IMR-90 (cell line): ENCODE measurements at regions not wholly inside any gene's neighbourhood (a gene's known extent, or its start where the extent isn't known, plus 50 kb on each side); places are given as distances from the start of the nearest gene placed in this dataset.

ENCODE experiments used
- ATAC-seq: fragments of 200-7000 bp; cut with Tn5 transposase; 2 replicates; pipeline ENCODE4 v1.9.1; 2020; ENCODE audit warnings: low read depth, mild to moderate bottlenecking, moderate library complexity
- BruUV-seq: library from RNA; stranded (reverse); fragments of 400-500 nt; replicated peaks from 2 replicates; lab custom pipeline; 2021; lab: Mats Ljungman, UMichigan
- CTCF ChIA-PET: fragments of 300-600 bp; formaldehyde crosslinking; extraction: SDS; loops from one replicate; lab custom pipeline; 2021; ENCODE audit warnings: antibody characterized with exemption; lab: Yijun Ruan, JAX
- POLR2A ChIA-PET: fragments of 300-600 bp; sonication (Branson Sonifier 250); formaldehyde crosslinking; loops from one replicate; lab custom pipeline; 2022; ENCODE audit warnings: antibody characterized with exemption; ENCODE audit not compliant: unreplicated experiment; lab: Charles Lee
- DNase-seq: peaks from one replicate; pipeline ENCODE4 v3.0.0; 2013
- H2AFZ ChIP-seq: replicated peaks from 2 replicates; pipeline ENCODE3; 2013; ENCODE audit warnings: low read length, mild to moderate bottlenecking; ENCODE audit not compliant: poor library complexity
- H2AK5ac ChIP-seq: 2 replicates; pipeline ENCODE4 v1.6.1; 2013; ENCODE audit warnings: low read depth, low read length, inconsistent platforms
- H2AK9ac ChIP-seq: replicated peaks from 2 replicates; pipeline ENCODE3; 2013; ENCODE audit warnings: mild to moderate bottlenecking, low read depth, low read length, moderate library complexity; ENCODE audit not compliant: poor library complexity
- H2BK120ac ChIP-seq: 2 replicates; pipeline ENCODE4 v1.6.1; 2013; ENCODE audit warnings: low read depth, low read length, inconsistent platforms
- H2BK15ac ChIP-seq: 3 replicates; pipeline ENCODE4 v1.6.1; 2013; ENCODE audit warnings: low read depth, low read length, inconsistent platforms
- H2BK20ac ChIP-seq: 2 replicates; pipeline ENCODE4 v1.6.1; 2013; ENCODE audit warnings: low read depth, mild to moderate bottlenecking, inconsistent platforms, low read length, moderate library complexity
- H2BK5ac ChIP-seq: 2 replicates; pipeline ENCODE4 v1.6.1; 2013; ENCODE audit warnings: mild to moderate bottlenecking, low read depth, low read length, inconsistent platforms; ENCODE audit not compliant: poor library complexity, severe bottlenecking
- H3K14ac ChIP-seq: replicated peaks from 2 replicates; pipeline ENCODE4 v1.6.1; 2013; ENCODE audit warnings: low read depth, low read length, inconsistent platforms
- H3K18ac ChIP-seq: 2 replicates; pipeline ENCODE4 v1.6.1; 2013; ENCODE audit warnings: low read depth, low read length, control low read depth
- H3K23ac ChIP-seq: 2 replicates; pipeline ENCODE4 v1.6.1; 2013; ENCODE audit warnings: low read depth, low read length, inconsistent platforms
- H3K27ac ChIP-seq: 2 replicates; pipeline ENCODE4 v1.5.1; 2013; ENCODE audit warnings: mild to moderate bottlenecking, control low read depth, low read length; ENCODE audit not compliant: insufficient read depth
- H3K27me3 ChIP-seq: 2 replicates; pipeline ENCODE4 v1.6.1; 2013; ENCODE audit warnings: low read length; ENCODE audit not compliant: control insufficient read depth, insufficient read depth
- H3K36me3 ChIP-seq: 2 replicates; pipeline ENCODE4 v1.6.1; 2013; ENCODE audit warnings: low read length, mixed read lengths; ENCODE audit not compliant: control insufficient read depth, insufficient read depth
- H3K4ac ChIP-seq: 2 replicates; pipeline ENCODE4 v1.6.1; 2013; ENCODE audit warnings: low read depth, low read length, inconsistent platforms
- H3K4me1 ChIP-seq: 2 replicates; pipeline ENCODE4 v1.6.1; 2013; ENCODE audit warnings: low read length, mixed read lengths; ENCODE audit not compliant: control insufficient read depth, insufficient read depth
- H3K4me2 ChIP-seq: 2 replicates; pipeline ENCODE4 v1.6.1; 2013; ENCODE audit warnings: low read depth, mild to moderate bottlenecking, control low read depth, low read length, moderate library complexity
- H3K4me3 ChIP-seq: 2 replicates; pipeline ENCODE4 v1.5.1; 2013; ENCODE audit warnings: low read depth, mild to moderate bottlenecking, control low read depth, low read length, moderate library complexity; ENCODE audit not compliant: insufficient read depth
- H3K56ac ChIP-seq: 2 replicates; pipeline ENCODE4 v1.6.1; 2013; ENCODE audit warnings: low read length, inconsistent platforms; ENCODE audit not compliant: insufficient read depth; ENCODE audit errors: extremely low read depth
- H3K79me1 ChIP-seq, 2 experiments: 2 replicates each; pipeline ENCODE4 v1.6.1; 2013; ENCODE audit warnings: low read length in 2 of 2, inconsistent platforms in 1 of 2, low read depth in 1 of 2
- H3K9ac ChIP-seq: 2 replicates; pipeline ENCODE4 v1.6.1; 2013; ENCODE audit warnings: low read depth, low read length, control low read depth
- H3K9me1 ChIP-seq: 2 replicates; pipeline ENCODE4 v1.6.1; 2013; ENCODE audit warnings: low read length, inconsistent platforms; ENCODE audit not compliant: insufficient read depth
- H3K9me3 ChIP-seq: 2 replicates; pipeline ENCODE4 v1.6.1; 2013; ENCODE audit warnings: low read length; ENCODE audit not compliant: control insufficient read depth, insufficient read depth
- H4K20me1 ChIP-seq: 2 replicates; pipeline ENCODE4 v1.6.1; 2013; ENCODE audit warnings: low read length, inconsistent platforms; ENCODE audit not compliant: insufficient read depth
- H4K5ac ChIP-seq: 2 replicates; pipeline ENCODE4 v1.6.1; 2013; ENCODE audit warnings: mild to moderate bottlenecking, low read depth, low read length, control low read depth
- H4K8ac ChIP-seq, 2 experiments: 2 replicates each; pipeline ENCODE4 v1.6.1; 2013; ENCODE audit warnings: low read depth in 2 of 2, low read length in 2 of 2, control low read depth in 1 of 2, inconsistent platforms in 1 of 2
- H4K91ac ChIP-seq: 2 replicates; pipeline ENCODE4 v1.6.1; 2013; ENCODE audit warnings: low read depth, low read length, inconsistent platforms; ENCODE audit not compliant: insufficient read depth
- CEBPB ChIP-seq: IDR thresholded peaks from 2 replicates; pipeline ENCODE4 v1.6.1; 2012; ENCODE audit warnings: low read depth, low read length, improper control_type of control experiment
- CTCF ChIP-seq: conservative IDR thresholded peaks from 2 replicates; pipeline ENCODE4 v1.5.1; 2012; ENCODE audit warnings: mild to moderate bottlenecking, low read depth, low read length, improper control_type of control experiment
- FOS ChIP-seq: fragments of 150-350 bp; IDR thresholded peaks from 2 replicates; pipeline ENCODE4 v1.6.1; 2016; ENCODE audit warnings: low read depth, low read length
- MAZ ChIP-seq: IDR thresholded peaks from 2 replicates; pipeline ENCODE4 v1.6.1; 2012; ENCODE audit warnings: low read depth, mild to moderate bottlenecking, low read length, improper control_type of control experiment, moderate library complexity, borderline replicate concordance
- RAD21 ChIP-seq: IDR thresholded peaks from 2 replicates; pipeline ENCODE4 v1.6.1; 2012; ENCODE audit warnings: low read length, improper control_type of control experiment
- RCOR1 ChIP-seq: IDR thresholded peaks from 2 replicates; pipeline ENCODE4 v1.6.1; 2012; ENCODE audit warnings: mild to moderate bottlenecking, low read length, improper control_type of control experiment; ENCODE audit not compliant: insufficient replicate concordance
- WGBS, 2 experiments: methylation state at CpG; one replicate each; pipeline versions ENCODE4 v1.1.5 to v1.1.7; 2013; ENCODE audit warnings: missing lambda C conversion rate in 2 of 2; ENCODE audit not compliant: insufficient read length in 1 of 2; ENCODE audit errors: extremely low coverage in 2 of 2; 5-methylcytosine and 5-hydroxymethylcytosine counted together
- dilution Hi-C: fragments of 300-500 bp; cut with HindIII; formaldehyde crosslinking; loops from one replicate; pipeline ENCODE4 v1.14.3; 2018; ENCODE audit warnings: low sequenced_read_pairs; ENCODE audit not compliant: unreplicated experiment
- in situ Hi-C: fragments of 300-500 bp; cut with MboI; formaldehyde crosslinking; loops from 3 replicates; pipeline ENCODE4 v1.14.3; 2019; ENCODE audit warnings: low sequenced_read_pairs, inconsistent platforms, mixed read lengths
- intact Hi-C: fragments of 100-400 bp; cut with micrococcal nuclease; formaldehyde crosslinking; loops from 2 replicates; pipeline ENCODE4 v1.10.0; 2022

- Histone ChIP-seq H4K20me1 (no peaks in the 10 kb centered on the region), H4K8ac (peak overlapping the region; percentile 79 to 92), H2BK120ac (peak overlapping the region; percentile 82), H3K9ac (peak overlapping the region; percentile 8; the same call in 1 of the 2 replicates), H3K27ac (peak overlapping the region; percentile 60), H3K9me3 (no peaks in the 10 kb centered on the region), H4K91ac (peak overlapping the region; percentile 74), H2AK5ac (peak overlapping the region; percentile 87), H3K79me1 (no peaks in the 10 kb centered on the region), H3K27me3 (no peaks in the 10 kb centered on the region), H3K23ac (peak overlapping the region; percentile 98), H2BK15ac (peak overlapping the region; percentile 80), H3K4ac (peak overlapping the region; percentile 74), H3K4me3 (no peak overlapping the region), H4K5ac (peak overlapping the region; percentile 52), H3K36me3 (no peaks in the 10 kb centered on the region), H3K4me1 (peaks cover 23% of the 10 kb centered on the region), H3K4me2 (no peak overlapping the region), H3K18ac (peak overlapping the region; percentile 70), H3K14ac (peak overlapping the region; percentile 94), H3K56ac (peak overlapping the region; percentile 76), H2AK9ac (peak overlapping the region; percentile 6), H3K9me1 (peaks cover 14% of the 10 kb centered on the region; the same call in 1 of the 2 replicates), H2AFZ (peak overlapping the region; percentile 52), H2BK20ac (peak overlapping the region; percentile 99), H2BK5ac (peak overlapping the region; percentile 100)
- dilution Hi-C loops (no loop called here), intact Hi-C loops (loop anchor here (1.0 to 10.0 kb wide), 4 partner anchors 56 to 321 kb away; partner anchors contain the start of gene TNC), in situ Hi-C loops (no loop called here)
- DNase-seq (peak; percentile 94), ATAC-seq (peak; percentile 72)
- no CpG with 5 or more reads among the region's 2 CpGs for WGBS, 2 experiments
- no peak for TF ChIP-seq MAZ
- peak; percentile 34 for TF ChIP-seq RAD21
- TF ChIP-seq CEBPB = no peak
- TF ChIP-seq RCOR1 = peak; percentile 26
- 0 out of 2 replicates have a peak, but pooled peaks have one; percentile 7 for TF ChIP-seq FOS
- TF ChIP-seq CTCF = peak; percentile 23; the same call in 1 of the 2 replicates
- CTCF ChIA-PET = interaction anchor here (0.5 to 1.1 kb wide), 6 partner anchors 9 to 1409 kb away, joined by 3 to 4 read pairs (median 3); no protein-coding TSS in a partner anchor
- POLR2A ChIA-PET = interaction anchor here (1.1 kb wide), 2 partner anchors 70 to 85 kb away, joined by 3 to 4 read pairs; partner anchors contain the start of gene TNC
- BruUV-seq = no TSS peak
Observed at GRCh38 chr9:115202960-115203751, 85.2 kb upstream of the TNC start.
